HEK293T (cell line): ENCODE measurements at regions not wholly inside any gene's neighbourhood (a gene's known extent, or its start where the extent isn't known, plus 50 kb on each side); places are given as distances from the start of the nearest gene placed in this dataset.
"Not testable (repeated sequence)": the region's sequence is repeated elsewhere in the genome, so short reads cannot be mapped to it uniquely, and the experiment has no call there.

ENCODE experiments used
- CTCF ChIA-PET: fragments of 350-600 bp; formaldehyde crosslinking; extraction: SDS; loops from one replicate; lab custom pipeline; 2021; ENCODE audit warnings: antibody characterized with exemption, inconsistent platforms; lab: Yijun Ruan, JAX
- POLR2A ChIA-PET: fragments of 350-600 bp; formaldehyde crosslinking; extraction: SDS; loops from one replicate; lab custom pipeline; 2020; ENCODE audit warnings: antibody characterized with exemption, inconsistent platforms; lab: Yijun Ruan, JAX
- DNase-seq: peaks from one replicate; pipeline ENCODE4 v3.0.0; 2012; ENCODE audit warnings: mixed read lengths; ENCODE audit errors: extremely low spot score
- ARNT ChIP-seq: fragments of 450-650 bp; IDR thresholded peaks from 2 replicates; pipeline ENCODE4 v1.6.1; 2017; ENCODE audit warnings: mild to moderate bottlenecking
- BHLHE40 ChIP-seq: fragments of 450-650 bp; IDR thresholded peaks from 2 replicates; pipeline ENCODE4 v1.6.1; 2016; ENCODE audit warnings: mild to moderate bottlenecking, moderate library complexity, borderline replicate concordance
- CTBP1 ChIP-seq: fragments of 450-650 bp; IDR thresholded peaks from 2 replicates; pipeline ENCODE4 v1.6.1; 2016; ENCODE audit warnings: borderline replicate concordance
- ELF4 ChIP-seq: fragments of 450-650 bp; IDR thresholded peaks from 2 replicates; pipeline ENCODE4 v1.6.1; 2017; ENCODE audit warnings: antibody characterized with exemption
- FOXA1 ChIP-seq: fragments of 450-650 bp; IDR thresholded peaks from 2 replicates; pipeline ENCODE4 v1.6.1; 2016; ENCODE audit warnings: mild to moderate bottlenecking
- FOXK2 ChIP-seq: fragments of 450-650 bp; IDR thresholded peaks from 2 replicates; pipeline ENCODE4 v1.6.1; 2016; ENCODE audit warnings: mild to moderate bottlenecking
- FOXM1 ChIP-seq: fragments of 450-650 bp; IDR thresholded peaks from 2 replicates; pipeline ENCODE4 v1.6.1; 2017; ENCODE audit warnings: mild to moderate bottlenecking, borderline replicate concordance
- HDGF ChIP-seq: fragments of 450-650 bp; IDR thresholded peaks from 2 replicates; pipeline ENCODE4 v1.6.1; 2017; ENCODE audit warnings: antibody characterized with exemption, borderline replicate concordance
- L3MBTL2 ChIP-seq: fragments of 450-650 bp; conservative IDR thresholded peaks from 2 replicates; pipeline ENCODE4 v1.6.1; 2016; ENCODE audit warnings: mild to moderate bottlenecking
- LEF1 ChIP-seq: fragments of 450-650 bp; IDR thresholded peaks from 2 replicates; pipeline ENCODE4 v1.6.1; 2017; ENCODE audit warnings: mild to moderate bottlenecking, borderline replicate concordance
- NFRKB ChIP-seq: fragments of 450-650 bp; IDR thresholded peaks from 2 replicates; pipeline ENCODE4 v1.6.1; 2016; ENCODE audit warnings: mild to moderate bottlenecking, moderate library complexity
- SP1 ChIP-seq: fragments of 450-650 bp; IDR thresholded peaks from 2 replicates; pipeline ENCODE4 v1.6.1; 2017
- SUZ12 ChIP-seq: fragments of 450-650 bp; IDR thresholded peaks from 2 replicates; pipeline ENCODE4 v1.6.1; 2016; ENCODE audit warnings: mild to moderate bottlenecking
- TARDBP ChIP-seq: fragments of 450-650 bp; IDR thresholded peaks from 2 replicates; pipeline ENCODE4 v1.6.1; 2016
- ZNF384 ChIP-seq: fragments of 450-650 bp; IDR thresholded peaks from 2 replicates; pipeline ENCODE4 v1.6.1; 2016
- TF ChIP-seq, protein P1 (sequence below): fragments of 450-650 bp; IDR thresholded peaks from 2 replicates; pipeline ENCODE4 v1.6.1; 2016

DNA sequence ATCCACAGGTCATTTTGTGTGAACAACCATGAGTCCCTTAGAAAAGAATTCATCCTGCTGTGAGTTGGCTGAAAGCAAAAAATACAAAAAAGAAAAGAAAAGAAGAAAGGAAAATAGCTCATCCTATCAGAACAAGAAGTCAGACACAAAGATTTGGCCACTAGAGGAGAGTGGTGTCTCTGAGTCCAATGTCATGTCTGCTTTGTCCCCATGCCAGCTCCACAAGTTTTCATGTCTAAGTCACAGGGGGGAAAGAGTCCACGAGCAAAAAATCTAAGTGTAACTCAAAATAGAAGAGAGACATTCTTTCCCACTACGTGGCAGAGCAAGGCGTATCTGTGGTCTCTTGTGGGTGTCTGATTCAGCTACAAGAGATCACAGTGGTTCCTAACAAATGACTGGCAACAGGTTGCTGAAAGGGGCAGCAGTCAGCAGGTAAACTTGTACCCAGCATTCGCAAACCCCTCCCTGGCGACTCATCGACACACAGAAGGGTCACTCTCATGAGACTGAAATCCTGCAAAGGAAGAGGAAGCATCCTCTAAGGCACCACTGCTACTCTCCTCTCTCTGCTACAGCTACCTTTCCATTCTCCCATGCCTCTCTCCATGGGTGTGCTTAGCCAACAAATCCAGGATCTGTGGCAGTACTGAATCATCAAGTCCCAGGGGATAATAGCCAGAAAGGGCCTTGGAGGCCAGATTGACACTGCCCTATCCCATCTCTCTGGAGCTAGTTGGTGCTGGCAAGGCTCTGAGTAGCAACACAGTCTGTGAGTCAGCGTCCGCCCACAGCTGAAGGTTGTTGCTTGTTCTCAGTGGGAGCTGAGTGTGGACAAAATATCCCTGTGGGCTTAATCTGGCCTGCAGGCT is 123.0 kb upstream of the SLC39A10 start:
- TF ChIP-seq SP1 (no peak), CTBP1 (no peak), NFRKB (no peak), FOXM1 (no peak), L3MBTL2 (no peak), ELF4 (no peak), BHLHE40 (no peak), FOXA1 (no peak), LEF1 (no peak), ZNF384 (no peak), ARNT (no peak), SUZ12 (no peak), HDGF (no peak), FOXK2 (no peak)
- TF ChIP-seq, protein P1, sequence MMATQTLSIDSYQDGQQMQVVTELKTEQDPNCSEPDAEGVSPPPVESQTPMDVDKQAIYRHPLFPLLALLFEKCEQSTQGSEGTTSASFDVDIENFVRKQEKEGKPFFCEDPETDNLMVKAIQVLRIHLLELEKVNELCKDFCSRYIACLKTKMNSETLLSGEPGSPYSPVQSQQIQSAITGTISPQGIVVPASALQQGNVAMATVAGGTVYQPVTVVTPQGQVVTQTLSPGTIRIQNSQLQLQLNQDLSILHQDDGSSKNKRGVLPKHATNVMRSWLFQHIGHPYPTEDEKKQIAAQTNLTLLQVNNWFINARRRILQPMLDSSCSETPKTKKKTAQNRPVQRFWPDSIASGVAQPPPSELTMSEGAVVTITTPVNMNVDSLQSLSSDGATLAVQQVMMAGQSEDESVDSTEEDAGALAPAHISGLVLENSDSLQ: no peak
- POLR2A ChIA-PET: no interaction called here
- CTCF ChIA-PET: interaction anchor here (0.6 kb wide), 1 partner anchor 9 kb away, joined by 4 read pairs; no protein-coding TSS in a partner anchor
- no peak for DNase-seq

DNA sequence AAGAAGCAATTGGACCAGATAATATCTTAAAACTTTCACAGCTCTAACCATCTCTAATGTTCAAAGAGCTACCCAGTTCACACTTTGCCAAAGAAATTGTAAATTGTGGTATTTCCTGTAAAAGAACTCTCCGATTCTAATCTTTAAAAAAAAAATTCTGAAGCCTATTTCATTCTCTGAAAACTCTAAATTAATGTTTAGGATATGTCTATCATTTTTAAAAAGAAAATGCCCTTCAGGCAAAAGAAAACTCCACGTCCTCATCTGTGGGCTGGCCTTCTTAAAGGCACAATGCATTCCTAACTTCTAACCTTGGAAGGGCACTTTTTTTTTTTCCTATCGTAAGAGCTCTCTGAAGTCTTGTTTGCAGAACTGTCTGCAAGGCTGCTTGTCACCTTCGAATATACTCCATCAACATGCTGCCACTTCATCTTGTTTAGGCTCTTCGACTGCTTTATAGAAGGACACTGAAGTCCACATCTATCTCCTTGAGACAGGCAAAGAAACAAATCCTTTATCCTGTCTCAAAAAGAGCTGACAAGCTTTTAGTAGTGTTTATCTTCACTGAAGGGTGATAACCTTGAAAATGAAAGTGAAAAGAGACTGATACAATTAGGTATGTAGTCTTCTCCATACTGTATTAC is 124.3 kb upstream of the SLC39A10 start:
- ChIA-PET CTCF (interaction anchor here (1.0 kb wide), 1 partner anchor 127 kb away, joined by 3 read pairs; no protein-coding TSS in a partner anchor), POLR2A (no interaction called here)
- no peak for DNase-seq
- TF ChIP-seq FOXK2 (no peak), ARNT (no peak), NFRKB (no peak), CTBP1 (no peak), FOXM1 (no peak), FOXA1 (no peak), BHLHE40 (no peak), L3MBTL2 (no peak)

DNA sequence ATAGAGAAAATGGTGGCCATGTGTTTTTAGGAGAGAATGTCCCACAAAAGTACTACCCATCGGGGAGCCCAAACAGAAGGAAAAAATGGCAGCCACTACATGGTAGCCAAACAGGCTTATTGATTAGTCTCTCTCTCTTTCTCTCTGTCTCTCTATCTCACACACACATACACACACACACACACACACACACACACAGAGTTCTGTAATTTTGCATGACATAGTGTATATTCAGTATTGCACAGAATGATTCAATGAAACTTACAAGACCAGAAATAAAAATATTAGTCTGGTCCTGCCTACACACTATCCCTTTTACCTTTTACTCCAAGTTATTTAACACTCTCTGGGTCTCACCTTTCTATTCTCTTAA is 124.8 kb upstream of the SLC39A10 start:
- POLR2A ChIA-PET: no interaction called here

DNA sequence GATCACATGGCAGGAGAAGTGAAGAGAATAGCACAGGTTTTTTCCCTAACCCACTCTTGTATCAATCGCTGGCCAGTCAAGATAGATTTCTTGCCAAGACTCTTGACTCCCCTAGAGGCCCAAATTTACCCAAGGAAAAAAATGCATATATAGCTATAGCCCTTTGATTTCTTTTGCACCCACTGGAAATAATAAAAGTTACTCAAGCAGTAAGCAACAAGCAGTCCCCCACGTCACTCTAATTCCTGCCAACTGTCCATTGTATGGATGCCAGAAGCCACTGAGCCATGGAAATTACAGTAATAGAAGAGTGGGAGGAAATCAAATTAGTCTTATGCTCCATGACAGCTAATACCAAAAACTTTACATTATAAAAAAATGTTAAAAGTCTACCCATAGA is 125.3 kb upstream of the SLC39A10 start:
- POLR2A ChIA-PET: no interaction called here
- TF ChIP-seq SP1: no peak
- no peak for TF ChIP-seq HDGF
- TF ChIP-seq LEF1: no peak
- TF ChIP-seq ARNT: no peak
- TF ChIP-seq NFRKB: no peak
- no peak for TF ChIP-seq TARDBP
- no peak for TF ChIP-seq CTBP1
- TF ChIP-seq ZNF384: no peak
- no peak for TF ChIP-seq SUZ12
- TF ChIP-seq FOXK2: no peak
- no peak for TF ChIP-seq L3MBTL2
- no peak for TF ChIP-seq ELF4
- no peak for TF ChIP-seq FOXM1
- TF ChIP-seq, protein P1: no peak
- TF ChIP-seq FOXA1: no peak
- TF ChIP-seq BHLHE40: no peak
- DNase-seq: no peak
- CTCF ChIA-PET: no interaction called here

More for the DNA sequence above, 124.8 kb upstream of the SLC39A10 start:
- CTCF ChIA-PET: interaction anchor here (1.0 kb wide), 1 partner anchor 128 kb away, joined by 3 read pairs; no protein-coding TSS in a partner anchor
- DNase-seq: no peak
- TF ChIP-seq FOXM1 (no peak), FOXA1 (no peak), ELF4 (no peak)

DNA sequence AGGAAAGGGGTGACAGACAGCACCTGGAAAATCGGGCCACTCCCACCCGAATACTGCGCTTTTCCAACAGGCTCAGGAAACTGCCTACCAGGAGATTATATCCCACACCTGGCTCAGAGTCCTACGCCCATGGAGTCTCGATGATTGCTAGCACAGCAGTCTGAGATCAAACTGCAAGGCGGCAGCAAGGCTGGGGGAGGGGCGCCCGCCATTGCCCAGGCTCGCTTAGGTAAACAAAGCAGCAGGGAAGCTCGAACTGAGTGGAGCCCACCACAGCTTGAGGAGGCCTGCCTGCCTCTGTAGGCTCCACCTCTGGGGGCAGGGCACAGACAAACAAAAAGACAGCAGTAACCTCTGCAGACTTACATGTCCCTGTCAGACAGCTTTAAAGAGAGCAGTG is 133.8 kb upstream of the SLC39A10 start:
- POLR2A ChIA-PET, DNase-seq, CTCF ChIA-PET: not testable (repeated sequence)

DNA sequence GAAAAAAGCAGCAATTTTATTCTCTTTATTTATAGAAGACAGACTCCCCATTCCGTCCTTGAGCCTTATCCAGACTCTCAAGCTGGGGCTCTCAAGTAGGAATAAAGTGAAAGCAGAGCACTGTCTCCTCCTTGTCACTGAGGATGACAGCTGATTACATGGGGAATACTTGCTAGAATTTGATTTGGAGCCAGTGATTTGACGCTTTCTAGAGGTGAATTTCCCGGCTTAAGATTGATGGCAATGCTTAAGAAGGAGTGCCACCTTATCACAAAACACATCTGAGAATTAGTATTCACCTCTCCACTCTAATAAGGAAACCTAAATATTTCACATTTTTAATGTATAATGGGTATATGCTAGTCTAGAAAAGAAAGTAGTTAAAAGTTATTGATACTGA is 135.4 kb upstream of the SLC39A10 start:
- TF ChIP-seq LEF1 (no peak), NFRKB (no peak), SP1 (no peak), HDGF (no peak), BHLHE40 (no peak), ARNT (no peak)
- CTCF ChIA-PET: interaction anchor here (0.6 kb wide), 2 partner anchors 39 to 40 kb away, joined by 3 to 4 read pairs; no protein-coding TSS in a partner anchor
- POLR2A ChIA-PET: no interaction called here
- no peak for DNase-seq
